VCaP (cell line): ENCODE measurements at regions not wholly inside any gene's neighbourhood (a gene's known extent, or its start where the extent isn't known, plus 50 kb on each side); places are given as distances from the start of the nearest gene placed in this dataset.

Experiments
- H3K27ac ChIP-seq: fragments of 450-650 bp; 2 replicates; pipeline ENCODE4 v1.5.1; 2017
- CTCF ChIP-seq: fragments of 450-650 bp; conservative IDR thresholded peaks from 2 replicates; pipeline ENCODE4 v1.5.1; 2017; ENCODE audit warnings: mild to moderate bottlenecking, moderate library complexity

DNA sequence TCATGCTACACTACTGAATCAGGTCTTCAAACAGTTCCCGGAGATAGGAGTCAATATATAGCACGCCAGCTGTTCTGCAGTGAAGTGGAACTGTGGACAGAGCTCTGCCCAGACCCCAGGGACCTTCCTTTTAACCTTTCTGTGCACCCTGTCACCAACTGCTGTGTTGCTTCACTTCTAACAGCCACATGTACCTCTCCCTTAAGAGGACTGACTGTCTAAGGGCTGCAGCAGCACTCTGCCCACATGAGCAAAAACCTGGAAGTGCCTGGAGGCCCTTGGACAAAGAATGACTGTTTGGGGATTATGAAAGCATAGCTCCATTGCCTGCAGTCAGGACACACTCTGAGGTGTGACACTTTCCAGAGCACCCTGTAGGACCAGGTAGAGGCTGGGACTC lies 88.3 kb upstream of the CTNNB1 start:
- TF ChIP-seq CTCF, result no peak
- H3K27ac ChIP-seq, result no peak overlapping the region

GRCh38 chr3:41112466-41112865 lies 86.8 kb upstream of the CTNNB1 start:
- no peak overlapping the region for H3K27ac ChIP-seq
- no peak for TF ChIP-seq CTCF

GRCh38 chr3:41115069-41115468 lies 84.2 kb upstream of the CTNNB1 start:
- no peak for TF ChIP-seq CTCF
- H3K27ac ChIP-seq, result no peak overlapping the region

DNA sequence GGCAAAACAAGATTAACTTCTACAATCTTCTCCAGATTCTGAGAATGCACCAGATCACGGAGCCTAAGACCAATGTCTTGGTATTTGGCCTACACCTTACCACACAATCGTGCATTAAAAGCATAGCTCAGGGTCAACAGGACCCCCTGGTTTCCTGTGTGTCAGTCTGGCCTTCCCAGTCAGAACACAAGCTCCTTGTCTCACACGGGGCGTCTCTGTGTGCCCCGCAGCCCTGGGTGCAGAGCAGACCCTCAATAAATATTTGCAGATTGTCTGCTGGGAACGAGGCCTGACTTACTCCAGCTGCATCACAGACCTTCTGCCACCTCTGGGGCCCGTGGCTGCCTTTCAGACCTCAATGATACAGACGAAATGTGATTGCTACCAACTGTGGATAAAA lies 82.5 kb upstream of the CTNNB1 start:
- H3K27ac ChIP-seq, result no peak overlapping the region
- no peak for TF ChIP-seq CTCF

- no peak overlapping the region for H3K27ac ChIP-seq
- no peak for TF ChIP-seq CTCF
These were observed 81.9 kb upstream of the CTNNB1 start for GRCh38 chr3:41117398-41117870.

DNA sequence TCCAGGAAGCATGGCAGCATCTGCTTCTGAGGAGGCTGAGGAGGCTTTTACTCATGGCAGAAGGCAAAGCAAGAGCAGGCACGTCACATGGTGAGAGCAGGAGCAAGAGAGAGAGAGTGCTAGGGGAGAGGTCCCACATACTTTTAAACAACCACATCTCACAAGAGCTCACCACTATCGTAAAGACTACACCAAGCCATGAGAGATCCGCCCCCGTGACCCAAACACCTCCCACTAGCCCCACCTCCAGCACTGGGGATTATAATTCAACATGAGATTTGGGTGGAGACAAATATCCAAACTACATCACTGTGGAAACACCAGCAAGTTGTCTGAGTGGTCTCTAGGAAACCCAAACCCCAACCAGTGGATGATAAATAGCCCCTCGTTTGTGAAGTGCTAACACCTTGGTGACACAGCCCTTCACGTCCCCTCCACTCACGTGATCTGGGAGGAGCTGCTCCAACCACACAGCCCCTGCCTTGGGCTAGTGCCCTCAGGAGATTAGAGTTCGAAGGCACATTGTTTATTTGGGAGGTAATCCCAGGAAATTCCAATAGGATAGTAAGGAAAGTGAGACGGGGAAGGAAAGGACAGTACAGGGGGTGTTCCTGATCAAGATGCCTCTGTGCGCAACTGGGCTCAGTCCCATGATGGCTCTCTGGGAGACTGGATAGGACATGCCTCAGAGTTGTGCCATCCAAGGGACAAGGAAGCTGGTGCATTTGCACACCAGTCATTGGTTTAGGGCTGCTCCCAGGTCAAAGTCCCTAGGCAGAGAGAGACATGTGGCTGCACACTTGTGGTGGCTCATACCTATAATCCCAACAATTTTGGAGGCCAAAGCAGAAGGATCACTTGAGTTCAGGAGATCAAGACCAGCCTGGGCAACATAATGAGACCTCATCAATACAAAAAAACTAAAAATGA lies 80.6 kb upstream of the CTNNB1 start:
- H3K27ac ChIP-seq, result no peak overlapping the region
- no peak for TF ChIP-seq CTCF

DNA sequence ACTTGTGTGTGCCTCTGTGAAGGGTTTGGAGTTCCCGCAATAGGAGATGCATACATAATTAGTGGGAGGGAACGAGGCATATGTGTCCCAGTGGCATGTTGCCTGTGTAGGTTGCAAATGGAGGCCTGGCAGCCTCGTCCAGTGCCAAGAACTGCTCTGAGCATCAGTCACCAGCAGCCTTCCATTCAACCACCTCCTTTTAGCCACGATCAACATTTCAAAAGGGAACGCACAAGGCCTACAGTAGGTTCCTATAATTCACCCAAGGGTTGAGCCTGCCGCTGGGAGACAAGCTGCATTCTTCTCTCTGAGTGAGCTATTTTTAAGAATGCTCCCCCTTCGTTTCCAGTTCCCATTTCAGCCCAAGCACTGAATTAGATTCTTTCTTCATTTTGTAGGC lies 78.8 kb upstream of the CTNNB1 start:
- TF ChIP-seq CTCF, result no peak
- H3K27ac ChIP-seq, result no peak overlapping the region
